HG02798 (cell line): ENCODE measurements at regions not wholly inside any gene's neighbourhood (a gene's known extent, or its start where the extent isn't known, plus 50 kb on each side); places are given as distances from the start of the nearest gene placed in this dataset.
"Not testable (repeated sequence)": the region's sequence is repeated elsewhere in the genome, so short reads cannot be mapped to it uniquely, and the experiment has no call there.

Experiments
- ATAC-seq: cut with Tn5 transposase; IDR thresholded peaks from one replicate; pipeline ENCODE4 v1.9.1; 2021; ENCODE audit warnings: mild to moderate bottlenecking; ENCODE audit not compliant: unreplicated experiment, poor library complexity

GRCh38 chr2:139477618-139478017 is 697.4 kb upstream of the NXPH2 start:
- ATAC-seq = no peak

DNA sequence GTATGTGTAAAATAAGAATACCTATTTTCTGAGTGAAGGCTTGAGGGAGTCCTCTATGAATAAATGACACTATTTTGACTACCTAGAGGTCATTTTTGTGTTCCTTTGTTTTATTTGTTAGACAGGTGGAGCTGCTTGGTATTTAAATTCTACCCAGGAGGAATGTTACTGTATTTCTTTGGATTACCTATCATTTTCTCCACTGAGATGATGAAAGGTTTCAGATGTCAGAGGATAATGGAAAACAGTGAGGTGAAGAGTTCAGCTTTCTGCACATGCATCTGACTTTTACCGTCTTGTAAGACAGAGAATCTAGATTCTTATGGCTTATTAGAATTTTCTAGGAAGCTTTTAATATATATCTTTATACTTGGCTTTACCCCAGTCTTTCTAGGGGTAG is 689.8 kb upstream of the NXPH2 start:
- no peak for ATAC-seq

- no peak for ATAC-seq
These were observed 685.6 kb upstream of the NXPH2 start for GRCh38 chr2:139465789-139466188.

DNA sequence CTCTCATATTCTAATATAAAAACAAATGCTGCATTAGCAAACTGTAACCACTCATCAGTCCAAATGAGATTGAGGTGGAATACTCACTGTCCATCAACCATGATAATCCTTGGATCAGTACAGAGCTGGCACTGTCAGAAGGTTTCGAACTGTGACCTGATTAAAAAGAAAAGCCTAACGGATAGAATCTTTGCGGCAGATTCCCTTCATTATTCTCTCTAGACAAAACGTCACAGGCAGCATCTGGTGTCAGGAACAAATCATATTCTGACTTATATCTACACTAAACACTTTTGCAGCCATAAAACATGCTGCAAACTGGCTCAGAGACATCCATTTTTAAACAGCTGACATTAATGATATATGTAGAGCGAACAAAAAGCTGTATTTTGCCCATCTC is 677.7 kb upstream of the NXPH2 start:
- ATAC-seq = no peak

DNA sequence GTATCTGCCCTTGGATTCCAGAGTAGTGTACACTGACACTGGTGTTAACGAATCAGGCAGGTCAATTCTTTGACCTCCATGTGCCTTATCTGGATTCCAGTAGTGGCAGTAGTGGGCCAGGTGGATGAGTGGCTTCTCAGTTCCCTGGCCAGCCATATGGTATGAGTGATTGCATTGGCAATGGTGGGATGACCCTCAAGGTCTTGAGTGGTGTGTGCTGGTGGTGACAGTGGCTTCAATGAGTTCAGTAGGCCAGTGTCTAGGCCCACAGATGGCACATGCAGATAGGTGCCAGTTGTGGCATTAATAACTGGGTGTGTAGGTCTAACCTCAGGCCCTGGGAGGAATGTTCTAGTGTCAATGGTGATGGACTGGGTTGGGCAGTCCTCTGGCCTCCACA is 674.1 kb upstream of the NXPH2 start:
- ATAC-seq = no peak

- ATAC-seq = no peak
These were observed 658.9 kb upstream of the NXPH2 start for GRCh38 chr2:139439100-139439499.

GRCh38 chr2:139438478-139438877 is 658.3 kb upstream of the NXPH2 start:
- ATAC-seq = no peak

- no peak for ATAC-seq
These were observed 647.0 kb upstream of the NXPH2 start for GRCh38 chr2:139427164-139427563.

DNA sequence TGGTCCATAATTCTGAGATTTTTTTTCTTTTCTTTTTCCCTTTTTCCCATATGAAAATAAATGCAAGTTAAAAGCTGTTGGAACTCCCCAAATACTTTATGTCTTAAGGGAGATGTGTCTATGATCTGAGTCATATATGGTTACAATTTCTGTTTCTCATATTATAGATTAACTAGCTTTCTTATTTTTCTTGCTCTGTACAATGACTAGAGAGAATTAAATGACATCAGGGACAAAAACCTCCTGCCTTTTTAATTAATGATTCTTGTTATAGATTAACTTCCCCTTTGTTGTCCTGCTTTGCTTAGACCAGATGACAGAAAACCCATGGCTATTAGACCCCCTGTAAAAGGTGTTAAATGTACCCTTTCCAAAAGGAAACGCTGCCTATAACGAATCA is 643.9 kb upstream of the NXPH2 start:
- ATAC-seq = no peak

DNA sequence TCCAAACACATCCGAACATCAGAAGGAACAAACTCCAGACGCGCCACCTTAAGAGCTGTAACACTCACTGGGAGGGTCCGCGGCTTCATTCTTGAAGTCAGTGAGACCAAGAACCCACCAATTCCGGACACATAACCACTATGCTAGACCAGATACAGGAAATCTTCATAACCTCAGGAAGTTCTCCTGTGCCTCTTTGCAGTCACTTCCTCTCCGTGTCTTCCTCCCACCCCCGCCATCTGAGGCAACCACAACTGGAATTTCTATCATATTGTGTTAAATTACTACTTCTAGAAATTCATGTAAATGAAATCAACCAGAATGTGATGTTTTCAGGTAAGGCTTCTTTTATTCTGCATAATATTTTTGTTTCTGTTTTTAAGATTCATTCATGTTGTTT is 631.0 kb upstream of the NXPH2 start:
- ATAC-seq = no peak

- not testable (repeated sequence) for ATAC-seq
These were observed 630.6 kb upstream of the NXPH2 start for GRCh38 chr2:139410833-139411174.

- not testable (repeated sequence) for ATAC-seq
These were observed 630.1 kb upstream of the NXPH2 start for GRCh38 chr2:139410147-139410832.

DNA sequence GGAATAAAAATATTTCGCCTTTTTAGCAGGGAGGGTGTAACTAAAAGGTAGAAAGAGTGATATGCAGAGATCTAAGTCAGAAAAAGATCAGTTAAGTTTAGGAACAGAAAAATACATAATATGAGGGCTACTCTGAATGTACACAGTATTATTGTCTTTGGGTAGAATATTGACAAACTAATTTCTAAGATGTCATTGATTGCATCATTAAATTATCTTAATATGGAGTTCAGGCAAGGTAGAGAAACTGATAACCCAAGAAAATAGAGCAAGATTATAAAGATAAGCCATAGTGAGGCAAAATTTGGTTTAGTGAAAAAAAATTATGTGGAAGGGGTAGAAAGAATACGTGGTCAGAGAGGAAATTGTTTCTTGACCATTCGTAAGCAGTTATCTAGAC is 629.0 kb upstream of the NXPH2 start:
- ATAC-seq = no peak

- ATAC-seq = no peak
These were observed 623.8 kb upstream of the NXPH2 start for GRCh38 chr2:139403948-139404347.

- ATAC-seq = no peak
These were observed 614.6 kb upstream of the NXPH2 start for GRCh38 chr2:139394801-139395200.

DNA sequence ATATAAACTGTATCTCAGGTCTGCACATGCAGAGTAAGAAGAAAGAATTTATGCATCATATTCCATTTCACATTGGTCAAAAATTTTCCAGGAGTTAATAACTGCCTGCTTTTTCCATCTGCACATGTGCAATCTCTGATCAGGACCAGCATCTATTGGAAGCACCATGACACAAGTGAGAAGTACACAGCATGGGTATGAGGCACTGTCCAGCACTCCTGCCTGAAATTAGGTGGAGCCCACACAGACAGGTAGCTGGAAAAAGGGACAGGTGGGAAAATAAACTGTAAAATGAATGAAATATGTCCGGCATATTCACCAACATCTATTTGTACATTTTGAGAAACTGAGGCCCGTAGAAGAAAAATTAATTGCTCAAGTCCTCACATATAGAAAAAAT is 609.2 kb upstream of the NXPH2 start:
- ATAC-seq = no peak

DNA sequence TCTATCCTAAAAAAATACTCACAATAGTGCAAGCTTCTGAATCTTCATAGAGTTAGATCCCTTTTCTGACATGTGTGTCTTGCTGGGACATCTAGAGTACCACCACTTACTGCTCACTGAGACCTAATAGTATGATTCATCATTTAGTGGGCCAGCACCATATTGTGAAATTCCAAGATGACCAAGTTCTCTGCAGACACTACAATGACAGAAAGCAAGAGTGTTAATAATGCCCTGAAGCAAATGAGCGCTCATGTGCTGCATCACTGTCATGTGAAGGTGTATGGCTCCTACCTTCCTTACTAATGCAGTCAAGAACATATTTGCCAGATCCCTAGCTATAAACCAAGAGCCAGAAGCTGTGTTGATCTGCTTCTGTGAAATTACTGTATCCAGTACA is 606.2 kb upstream of the NXPH2 start:
- no peak for ATAC-seq

GRCh38 chr2:139383532-139383931 is 603.3 kb upstream of the NXPH2 start:
- no peak for ATAC-seq

GRCh38 chr2:139380051-139380450 is 599.9 kb upstream of the NXPH2 start:
- ATAC-seq = no peak

GRCh38 chr2:139378373-139378772 is 598.2 kb upstream of the NXPH2 start:
- ATAC-seq = no peak

- no peak for ATAC-seq
These were observed 594.2 kb upstream of the NXPH2 start for GRCh38 chr2:139374296-139374850.
